Pancreas (tissue), 10 donors: ENCODE measurements at regions not wholly inside any gene's neighbourhood (a gene's known extent, or its start where the extent isn't known, plus 50 kb on each side); places are given as distances from the start of the nearest gene placed in this dataset.

ENCODE experiments used
- ATAC-seq, 4 donors: fragments of 200-7000 bp; cut with Tn5 transposase; one replicate each; pipeline versions ENCODE4 v1.8.0 to v1.9.1; 2020; ENCODE audit warnings: mild to moderate bottlenecking in 4 of 4, moderate library complexity in 4 of 4
- DNase-seq, 6 donors: peaks; one replicate each; pipeline ENCODE4 v3.0.0-alpha.2; 2020
- FAIRE-seq: peaks from 2 replicates; lab custom pipeline; 2012; peaks lifted over from hg19 to GRCh38; lab: Jason Lieb, UNC
- H3K27ac ChIP-seq, 4 donors: fragments of 200-600 bp; sonication (generic); 1 replicate in 3 of 4; 2 replicates in 1 of 4; pipeline versions ENCODE4 v1.5.0 to v1.8.0; 2020
- H3K27me3 ChIP-seq, 4 donors: fragments of 200-600 bp; one replicate each; pipeline ENCODE4 v1.8.0; 2021
- H3K36me3 ChIP-seq, 3 donors: fragments of 200-600 bp; sonication (generic) in 1 of 3; one replicate each; pipeline versions ENCODE4 v1.5.0 to v1.8.0; 2020 to 2021
- H3K4me1 ChIP-seq, 3 donors: fragments of 200-600 bp; one replicate each; pipeline ENCODE4 v1.8.0; 2021
- H3K4me3 ChIP-seq, 4 donors: fragments of 200-600 bp; sonication (generic) in 2 of 4; one replicate each; pipeline versions ENCODE4 v1.5.0 to v1.8.0; 2020 to 2021
- H3K9me3 ChIP-seq, 4 donors: fragments of 200-600 bp; one replicate each; pipeline ENCODE4 v1.8.0; 2021
- WGBS, 2 donors: extraction: QIAGEN DNeasy Blood & Tissue Kit; methylation state at CpG; one replicate each; pipeline ENCODE4 v1.1.7; 2013; 5-methylcytosine and 5-hydroxymethylcytosine counted together
- intact Hi-C, 3 donors: fragments of 100-400 bp; cut with DNase I; formaldehyde crosslinking; loops; one replicate each; pipeline versions ENCODE4 v1.11.1 to v1.14.2; 2022
- TF ChIP-seq, protein P1 (sequence below), 4 donors: fragments of 200-600 bp; sonication (generic) in 3 of 4; IDR thresholded peaks; one replicate each; pipeline versions ENCODE4 v1.5.0 to v1.8.0; 2021; ENCODE audit warnings: antibody characterized with exemption in 4 of 4
- donor health status: healthy with polysubstance abuse.
- donor health status: DM: no; HTN: no; CAD: no; lungs with moderate emphysema.
- donor health status: DM: no; HTN: no; CAD: no.
- donor health status: control.
- donor health status: control.
- donor health status: Bipolar disorder and iron deficiency.
- donor health status: DM: yes; HTN: yes; CAD: no.
- donor health status: DM: no; HTN: no; CAD: no.
- donor health status: DM: no; HTN: no; CAD: no.
- donor health status: DM: yes; HTN: yes; CAD: no.

- H3K9me3 ChIP-seq, result no peaks in the 10 kb centered on the region
- no peak overlapping the region for H3K27ac ChIP-seq
- H3K4me1 ChIP-seq, result no peaks in the 10 kb centered on the region
- no peaks in the 10 kb centered on the region for H3K36me3 ChIP-seq
- TF ChIP-seq, protein P1, sequence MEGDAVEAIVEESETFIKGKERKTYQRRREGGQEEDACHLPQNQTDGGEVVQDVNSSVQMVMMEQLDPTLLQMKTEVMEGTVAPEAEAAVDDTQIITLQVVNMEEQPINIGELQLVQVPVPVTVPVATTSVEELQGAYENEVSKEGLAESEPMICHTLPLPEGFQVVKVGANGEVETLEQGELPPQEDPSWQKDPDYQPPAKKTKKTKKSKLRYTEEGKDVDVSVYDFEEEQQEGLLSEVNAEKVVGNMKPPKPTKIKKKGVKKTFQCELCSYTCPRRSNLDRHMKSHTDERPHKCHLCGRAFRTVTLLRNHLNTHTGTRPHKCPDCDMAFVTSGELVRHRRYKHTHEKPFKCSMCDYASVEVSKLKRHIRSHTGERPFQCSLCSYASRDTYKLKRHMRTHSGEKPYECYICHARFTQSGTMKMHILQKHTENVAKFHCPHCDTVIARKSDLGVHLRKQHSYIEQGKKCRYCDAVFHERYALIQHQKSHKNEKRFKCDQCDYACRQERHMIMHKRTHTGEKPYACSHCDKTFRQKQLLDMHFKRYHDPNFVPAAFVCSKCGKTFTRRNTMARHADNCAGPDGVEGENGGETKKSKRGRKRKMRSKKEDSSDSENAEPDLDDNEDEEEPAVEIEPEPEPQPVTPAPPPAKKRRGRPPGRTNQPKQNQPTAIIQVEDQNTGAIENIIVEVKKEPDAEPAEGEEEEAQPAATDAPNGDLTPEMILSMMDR (IDR thresholded peaks at IDR 0.05), result no peak
- WGBS, 2 donors, result 40 to 47% methylated on average over 7 of the region's 7 CpGs
- intact Hi-C loops, result no loop called here
- no peak for ATAC-seq
- H3K27me3 ChIP-seq, result peaks cover 0 to 8% (median 0%) of the 10 kb centered on the region in 4 donors
- no peak for DNase-seq
- no peak for FAIRE-seq
- H3K4me3 ChIP-seq, result no peak overlapping the region
Observed at GRCh38 chr16:20236579-20237289, 90.6 kb downstream of the GP2 start.

DNA sequence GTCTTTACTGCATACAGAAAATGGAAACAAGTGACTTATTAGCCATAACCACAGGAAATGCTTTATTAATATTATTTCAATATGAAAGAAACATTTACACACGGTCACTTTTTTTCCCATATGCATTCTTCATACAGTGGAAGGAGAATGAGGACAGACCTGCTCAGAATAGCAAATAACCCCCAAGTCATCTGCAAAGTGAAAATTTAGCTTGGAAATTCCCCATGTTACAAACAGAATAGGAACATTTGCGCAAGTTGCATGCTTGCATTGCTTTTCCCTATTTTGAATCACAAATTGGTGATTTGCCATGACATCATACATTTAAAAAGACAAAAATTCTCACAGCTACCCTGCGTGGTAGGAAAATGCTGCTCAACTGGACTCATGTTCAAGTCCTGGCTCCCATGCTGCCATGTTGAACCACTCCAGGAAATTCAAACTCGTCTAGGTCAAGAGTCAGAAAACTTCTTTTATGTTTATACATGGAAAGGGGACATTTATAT is 102.0 kb downstream of the GP2 start:
- FAIRE-seq (no peak), DNase-seq (no peak), ATAC-seq (no peak)
- TF ChIP-seq, protein P1 (IDR thresholded peaks at IDR 0.05), result no peak
- 61 to 77% methylated on average over 4 of the region's 4 CpGs for WGBS, 2 donors
- peaks cover 0 to 5% (median 0%) of the 10 kb centered on the region in 4 donors for H3K27me3 ChIP-seq
- H3K4me3 ChIP-seq, result no peak overlapping the region
- H3K27ac ChIP-seq, result no peak overlapping the region
- no peaks in the 10 kb centered on the region for H3K4me1 ChIP-seq
- no peaks in the 10 kb centered on the region for H3K36me3 ChIP-seq
- intact Hi-C loops, result no loop called here
- no peaks in the 10 kb centered on the region for H3K9me3 ChIP-seq

DNA sequence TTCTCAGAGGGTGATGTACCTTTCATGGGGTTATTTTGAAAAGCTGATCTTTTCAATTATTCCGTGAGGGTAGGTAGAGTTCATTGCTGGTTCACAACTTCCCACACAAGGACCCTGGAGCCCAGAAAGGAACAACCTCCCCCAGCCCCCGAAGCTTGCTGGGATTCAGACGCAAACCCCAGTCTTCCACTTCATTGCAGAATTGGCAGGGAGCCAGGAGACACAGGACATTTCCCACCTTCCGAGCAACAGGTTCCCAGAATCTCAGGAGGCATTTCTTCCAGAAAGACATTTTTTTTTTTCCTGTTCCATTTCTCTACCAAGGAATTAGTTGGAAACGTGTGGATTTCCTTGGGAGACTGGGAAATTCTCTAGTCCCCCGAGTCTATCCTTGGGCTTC is 106.1 kb downstream of the GP2 start:
- H3K27ac ChIP-seq, result no peak overlapping the region
- DNase-seq (no peak), ATAC-seq (no peak), FAIRE-seq (no peak)
- no peaks in the 10 kb centered on the region for H3K9me3 ChIP-seq
- no peaks in the 10 kb centered on the region for H3K36me3 ChIP-seq
- H3K27me3 ChIP-seq, result peaks cover 0 to 5% (median 0%) of the 10 kb centered on the region in 4 donors
- intact Hi-C loops, result no loop called here
- no peaks in the 10 kb centered on the region for H3K4me1 ChIP-seq
- WGBS, 2 donors, result 57 to 66% methylated on average over 6 of the region's 6 CpGs
- H3K4me3 ChIP-seq, result no peak overlapping the region
- TF ChIP-seq, protein P1 (IDR thresholded peaks at IDR 0.05), result no peak

- H3K4me1 ChIP-seq, result no peaks in the 10 kb centered on the region
- FAIRE-seq (no peak), DNase-seq (no peak), ATAC-seq (no peak)
- no peaks in the 10 kb centered on the region for H3K9me3 ChIP-seq
- no peaks in the 10 kb centered on the region for H3K27me3 ChIP-seq
- TF ChIP-seq, protein P1 (IDR thresholded peaks at IDR 0.05), result no peak
- no peaks in the 10 kb centered on the region for H3K36me3 ChIP-seq
- 67 to 82% methylated on average over 1 of the region's 1 CpG for WGBS, 2 donors
- intact Hi-C loops, result no loop called here
- H3K4me3 ChIP-seq, result no peak overlapping the region
- H3K27ac ChIP-seq, result no peak overlapping the region
Observed at GRCh38 chr16:20218093-20218492, 109.2 kb downstream of the GP2 start.

- intact Hi-C loops, result no loop called here
- TF ChIP-seq, protein P1 (IDR thresholded peaks at IDR 0.05), result no peak
- ATAC-seq, result no peak
- no peak for FAIRE-seq
- no peak for DNase-seq
- Histone ChIP-seq H3K4me1 (no peaks in the 10 kb centered on the region), H3K27ac (no peak overlapping the region), H3K4me3 (no peak overlapping the region), H3K9me3 (no peaks in the 10 kb centered on the region), H3K27me3 (no peaks in the 10 kb centered on the region), H3K36me3 (no peaks in the 10 kb centered on the region)
- 67 to 70% methylated on average over 15 of the region's 15 CpGs for WGBS, 2 donors
Observed at GRCh38 chr16:20216591-20217217, 110.6 kb downstream of the GP2 start.
